OCI-LY1 (cell line): ENCODE measurements at regions not wholly inside any gene's neighbourhood (a gene's known extent, or its start where the extent isn't known, plus 50 kb on each side); places are given as distances from the start of the nearest gene placed in this dataset.

Source experiments
- CTCF ChIP-seq: fragments of 200-600 bp; sonication (generic), shearing (Covaris generic); IDR thresholded peaks from 2 replicates; pipeline ENCODE4 v1.5.1; 2017; ENCODE audit warnings: mild to moderate bottlenecking, antibody characterized with exemption, low read length, moderate library complexity, mixed read lengths
- EZH2 ChIP-seq: fragments of 200-600 bp; sonication (generic), shearing (Covaris generic); IDR thresholded peaks from 2 replicates; pipeline ENCODE4 v1.8.0; 2017; ENCODE audit warnings: borderline replicate concordance, mixed run types, mild to moderate bottlenecking, antibody characterized with exemption, low read length, moderate library complexity, mixed read lengths

GRCh38 chr9:81468084-81468595, 221.2 kb downstream of the TLE1 start:
- TF ChIP-seq EZH2 (no peak), CTCF (no peak)
